GM23338 (cell line): ENCODE measurements at regions not wholly inside any gene's neighbourhood (a gene's known extent, or its start where the extent isn't known, plus 50 kb on each side); places are given as distances from the start of the nearest gene placed in this dataset.

ENCODE experiments used
- EZH2 ChIP-seq: fragments of 200-600 bp; sonication (generic); IDR thresholded peaks from one replicate; pipeline ENCODE4 v1.8.0; 2017; ENCODE audit warnings: antibody characterized with exemption, mild to moderate bottlenecking, low read depth; ENCODE audit not compliant: unreplicated experiment
- EZH2phosphoT487 ChIP-seq: fragments of 200-600 bp; sonication (generic); IDR thresholded peaks from one replicate; pipeline ENCODE4 v1.8.1; 2018; ENCODE audit warnings: antibody characterized with exemption; ENCODE audit not compliant: unreplicated experiment
- JUNB ChIP-seq: IDR thresholded peaks from one replicate; pipeline ENCODE4 v1.6.1; 2016; ENCODE audit warnings: antibody characterized with exemption; ENCODE audit not compliant: unreplicated experiment
- POLR2AphosphoS5 ChIP-seq: IDR thresholded peaks from 2 replicates; pipeline ENCODE4 v1.6.1; 2016; ENCODE audit warnings: antibody characterized with exemption, low read depth
- ZNF114 ChIP-seq: fragments of 250-450 bp; sonication (Bioruptor Pico); IDR thresholded peaks from 2 replicates; pipeline ENCODE4 v1.5.0; 2020; ENCODE audit warnings: mild to moderate bottlenecking, moderate library complexity
- TF ChIP-seq, protein P1 (sequence below), 2 experiments: fragments of 200-600 bp in 1 of 2; sonication (generic) in 1 of 2; conservative IDR thresholded peaks; 2 replicates each; pipeline versions ENCODE4 v1.5.1 to v1.6.1; 2016 to 2017; ENCODE audit warnings: antibody characterized with exemption in 2 of 2, low read depth in 2 of 2, mild to moderate bottlenecking in 2 of 2, moderate library complexity in 1 of 2
- TF ChIP-seq, protein P2 (sequence below): IDR thresholded peaks from one replicate; pipeline ENCODE4 v1.6.1; 2018; ENCODE audit warnings: antibody characterized with exemption; ENCODE audit not compliant: unreplicated experiment
- TF ChIP-seq, protein P3 (sequence below): IDR thresholded peaks from 2 replicates; pipeline ENCODE4 v1.6.1; 2016; ENCODE audit warnings: antibody characterized with exemption
- TF ChIP-seq, protein P4 (sequence below): fragments of 250-450 bp; sonication (Bioruptor Pico); IDR thresholded peaks from 2 replicates; pipeline ENCODE4 v1.5.0; 2020; ENCODE audit warnings: mild to moderate bottlenecking, moderate library complexity

DNA sequence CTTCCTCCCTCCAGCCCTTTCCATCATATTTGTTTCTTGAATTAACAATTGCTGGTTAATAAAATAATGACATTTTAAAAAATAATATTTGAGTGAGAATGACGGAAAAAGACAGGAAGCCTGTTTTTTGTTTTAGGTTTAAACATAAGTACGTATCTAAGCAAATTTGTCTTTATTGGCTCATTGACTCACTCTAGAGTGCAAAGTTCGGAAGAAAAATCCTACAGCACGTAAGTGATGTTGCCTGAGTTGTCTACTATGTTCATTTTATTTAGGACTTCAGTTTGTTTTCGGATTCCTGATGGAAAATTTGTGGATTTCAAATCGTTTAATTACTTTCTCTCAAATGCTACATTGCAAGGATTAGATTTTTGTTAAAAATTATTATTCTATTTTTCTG is 1435.7 kb upstream of the ADGRB3 start:
- no peak for TF ChIP-seq EZH2phosphoT487
- TF ChIP-seq EZH2, result no peak
- TF ChIP-seq POLR2AphosphoS5, result no peak
- TF ChIP-seq, protein P1, sequence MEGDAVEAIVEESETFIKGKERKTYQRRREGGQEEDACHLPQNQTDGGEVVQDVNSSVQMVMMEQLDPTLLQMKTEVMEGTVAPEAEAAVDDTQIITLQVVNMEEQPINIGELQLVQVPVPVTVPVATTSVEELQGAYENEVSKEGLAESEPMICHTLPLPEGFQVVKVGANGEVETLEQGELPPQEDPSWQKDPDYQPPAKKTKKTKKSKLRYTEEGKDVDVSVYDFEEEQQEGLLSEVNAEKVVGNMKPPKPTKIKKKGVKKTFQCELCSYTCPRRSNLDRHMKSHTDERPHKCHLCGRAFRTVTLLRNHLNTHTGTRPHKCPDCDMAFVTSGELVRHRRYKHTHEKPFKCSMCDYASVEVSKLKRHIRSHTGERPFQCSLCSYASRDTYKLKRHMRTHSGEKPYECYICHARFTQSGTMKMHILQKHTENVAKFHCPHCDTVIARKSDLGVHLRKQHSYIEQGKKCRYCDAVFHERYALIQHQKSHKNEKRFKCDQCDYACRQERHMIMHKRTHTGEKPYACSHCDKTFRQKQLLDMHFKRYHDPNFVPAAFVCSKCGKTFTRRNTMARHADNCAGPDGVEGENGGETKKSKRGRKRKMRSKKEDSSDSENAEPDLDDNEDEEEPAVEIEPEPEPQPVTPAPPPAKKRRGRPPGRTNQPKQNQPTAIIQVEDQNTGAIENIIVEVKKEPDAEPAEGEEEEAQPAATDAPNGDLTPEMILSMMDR (conservative IDR thresholded peaks at IDR 0.05; ENCODE audit: low read depth in 2 of 2), result no peak
- TF ChIP-seq ZNF114 (CRISPR knock-in tag), result no peak
- TF ChIP-seq, protein P2, sequence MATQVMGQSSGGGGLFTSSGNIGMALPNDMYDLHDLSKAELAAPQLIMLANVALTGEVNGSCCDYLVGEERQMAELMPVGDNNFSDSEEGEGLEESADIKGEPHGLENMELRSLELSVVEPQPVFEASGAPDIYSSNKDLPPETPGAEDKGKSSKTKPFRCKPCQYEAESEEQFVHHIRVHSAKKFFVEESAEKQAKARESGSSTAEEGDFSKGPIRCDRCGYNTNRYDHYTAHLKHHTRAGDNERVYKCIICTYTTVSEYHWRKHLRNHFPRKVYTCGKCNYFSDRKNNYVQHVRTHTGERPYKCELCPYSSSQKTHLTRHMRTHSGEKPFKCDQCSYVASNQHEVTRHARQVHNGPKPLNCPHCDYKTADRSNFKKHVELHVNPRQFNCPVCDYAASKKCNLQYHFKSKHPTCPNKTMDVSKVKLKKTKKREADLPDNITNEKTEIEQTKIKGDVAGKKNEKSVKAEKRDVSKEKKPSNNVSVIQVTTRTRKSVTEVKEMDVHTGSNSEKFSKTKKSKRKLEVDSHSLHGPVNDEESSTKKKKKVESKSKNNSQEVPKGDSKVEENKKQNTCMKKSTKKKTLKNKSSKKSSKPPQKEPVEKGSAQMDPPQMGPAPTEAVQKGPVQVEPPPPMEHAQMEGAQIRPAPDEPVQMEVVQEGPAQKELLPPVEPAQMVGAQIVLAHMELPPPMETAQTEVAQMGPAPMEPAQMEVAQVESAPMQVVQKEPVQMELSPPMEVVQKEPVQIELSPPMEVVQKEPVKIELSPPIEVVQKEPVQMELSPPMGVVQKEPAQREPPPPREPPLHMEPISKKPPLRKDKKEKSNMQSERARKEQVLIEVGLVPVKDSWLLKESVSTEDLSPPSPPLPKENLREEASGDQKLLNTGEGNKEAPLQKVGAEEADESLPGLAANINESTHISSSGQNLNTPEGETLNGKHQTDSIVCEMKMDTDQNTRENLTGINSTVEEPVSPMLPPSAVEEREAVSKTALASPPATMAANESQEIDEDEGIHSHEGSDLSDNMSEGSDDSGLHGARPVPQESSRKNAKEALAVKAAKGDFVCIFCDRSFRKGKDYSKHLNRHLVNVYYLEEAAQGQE, result no peak
- TF ChIP-seq, protein P3, sequence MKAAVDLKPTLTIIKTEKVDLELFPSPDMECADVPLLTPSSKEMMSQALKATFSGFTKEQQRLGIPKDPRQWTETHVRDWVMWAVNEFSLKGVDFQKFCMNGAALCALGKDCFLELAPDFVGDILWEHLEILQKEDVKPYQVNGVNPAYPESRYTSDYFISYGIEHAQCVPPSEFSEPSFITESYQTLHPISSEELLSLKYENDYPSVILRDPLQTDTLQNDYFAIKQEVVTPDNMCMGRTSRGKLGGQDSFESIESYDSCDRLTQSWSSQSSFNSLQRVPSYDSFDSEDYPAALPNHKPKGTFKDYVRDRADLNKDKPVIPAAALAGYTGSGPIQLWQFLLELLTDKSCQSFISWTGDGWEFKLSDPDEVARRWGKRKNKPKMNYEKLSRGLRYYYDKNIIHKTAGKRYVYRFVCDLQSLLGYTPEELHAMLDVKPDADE, result no peak
- TF ChIP-seq, protein P4, sequence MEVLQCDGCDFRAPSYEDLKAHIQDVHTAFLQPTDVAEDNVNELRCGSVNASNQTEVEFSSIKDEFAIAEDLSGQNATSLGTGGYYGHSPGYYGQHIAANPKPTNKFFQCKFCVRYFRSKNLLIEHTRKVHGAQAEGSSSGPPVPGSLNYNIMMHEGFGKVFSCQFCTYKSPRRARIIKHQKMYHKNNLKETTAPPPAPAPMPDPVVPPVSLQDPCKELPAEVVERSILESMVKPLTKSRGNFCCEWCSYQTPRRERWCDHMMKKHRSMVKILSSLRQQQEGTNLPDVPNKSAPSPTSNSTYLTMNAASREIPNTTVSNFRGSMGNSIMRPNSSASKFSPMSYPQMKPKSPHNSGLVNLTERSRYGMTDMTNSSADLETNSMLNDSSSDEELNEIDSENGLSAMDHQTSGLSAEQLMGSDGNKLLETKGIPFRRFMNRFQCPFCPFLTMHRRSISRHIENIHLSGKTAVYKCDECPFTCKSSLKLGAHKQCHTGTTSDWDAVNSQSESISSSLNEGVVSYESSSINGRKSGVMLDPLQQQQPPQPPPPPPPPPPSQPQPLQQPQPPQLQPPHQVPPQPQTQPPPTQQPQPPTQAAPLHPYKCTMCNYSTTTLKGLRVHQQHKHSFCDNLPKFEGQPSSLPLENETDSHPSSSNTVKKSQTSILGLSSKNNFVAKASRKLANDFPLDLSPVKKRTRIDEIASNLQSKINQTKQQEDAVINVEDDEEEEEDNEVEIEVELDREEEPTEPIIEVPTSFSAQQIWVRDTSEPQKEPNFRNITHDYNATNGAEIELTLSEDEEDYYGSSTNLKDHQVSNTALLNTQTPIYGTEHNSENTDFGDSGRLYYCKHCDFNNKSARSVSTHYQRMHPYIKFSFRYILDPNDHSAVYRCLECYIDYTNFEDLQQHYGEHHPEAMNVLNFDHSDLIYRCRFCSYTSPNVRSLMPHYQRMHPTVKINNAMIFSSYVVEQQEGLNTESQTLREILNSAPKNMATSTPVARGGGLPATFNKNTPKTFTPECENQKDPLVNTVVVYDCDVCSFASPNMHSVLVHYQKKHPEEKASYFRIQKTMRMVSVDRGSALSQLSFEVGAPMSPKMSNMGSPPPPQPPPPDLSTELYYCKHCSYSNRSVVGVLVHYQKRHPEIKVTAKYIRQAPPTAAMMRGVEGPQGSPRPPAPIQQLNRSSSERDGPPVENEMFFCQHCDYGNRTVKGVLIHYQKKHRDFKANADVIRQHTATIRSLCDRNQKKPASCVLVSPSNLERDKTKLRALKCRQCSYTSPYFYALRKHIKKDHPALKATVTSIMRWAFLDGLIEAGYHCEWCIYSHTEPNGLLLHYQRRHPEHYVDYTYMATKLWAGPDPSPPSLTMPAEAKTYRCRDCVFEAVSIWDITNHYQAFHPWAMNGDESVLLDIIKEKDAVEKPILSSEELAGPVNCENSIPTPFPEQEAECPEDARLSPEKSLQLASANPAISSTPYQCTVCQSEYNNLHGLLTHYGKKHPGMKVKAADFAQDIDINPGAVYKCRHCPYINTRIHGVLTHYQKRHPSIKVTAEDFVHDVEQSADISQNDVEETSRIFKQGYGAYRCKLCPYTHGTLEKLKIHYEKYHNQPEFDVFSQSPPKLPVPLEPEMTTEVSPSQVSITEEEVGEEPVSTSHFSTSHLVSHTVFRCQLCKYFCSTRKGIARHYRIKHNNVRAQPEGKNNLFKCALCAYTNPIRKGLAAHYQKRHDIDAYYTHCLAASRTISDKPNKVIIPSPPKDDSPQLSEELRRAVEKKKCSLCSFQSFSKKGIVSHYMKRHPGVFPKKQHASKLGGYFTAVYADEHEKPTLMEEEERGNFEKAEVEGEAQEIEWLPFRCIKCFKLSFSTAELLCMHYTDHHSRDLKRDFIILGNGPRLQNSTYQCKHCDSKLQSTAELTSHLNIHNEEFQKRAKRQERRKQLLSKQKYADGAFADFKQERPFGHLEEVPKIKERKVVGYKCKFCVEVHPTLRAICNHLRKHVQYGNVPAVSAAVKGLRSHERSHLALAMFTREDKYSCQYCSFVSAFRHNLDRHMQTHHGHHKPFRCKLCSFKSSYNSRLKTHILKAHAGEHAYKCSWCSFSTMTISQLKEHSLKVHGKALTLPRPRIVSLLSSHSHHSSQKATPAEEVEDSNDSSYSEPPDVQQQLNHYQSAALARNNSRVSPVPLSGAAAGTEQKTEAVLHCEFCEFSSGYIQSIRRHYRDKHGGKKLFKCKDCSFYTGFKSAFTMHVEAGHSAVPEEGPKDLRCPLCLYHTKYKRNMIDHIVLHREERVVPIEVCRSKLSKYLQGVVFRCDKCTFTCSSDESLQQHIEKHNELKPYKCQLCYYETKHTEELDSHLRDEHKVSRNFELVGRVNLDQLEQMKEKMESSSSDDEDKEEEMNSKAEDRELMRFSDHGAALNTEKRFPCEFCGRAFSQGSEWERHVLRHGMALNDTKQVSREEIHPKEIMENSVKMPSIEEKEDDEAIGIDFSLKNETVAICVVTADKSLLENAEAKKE (CRISPR knock-in tag), result no peak
- TF ChIP-seq JUNB, result no peak
